ENCODE measurements at regions not wholly inside any gene's neighbourhood (a gene's known extent, or its start where the extent isn't known, plus 50 kb on each side); places are given as distances from the start of the nearest gene placed in this dataset.

DNA sequence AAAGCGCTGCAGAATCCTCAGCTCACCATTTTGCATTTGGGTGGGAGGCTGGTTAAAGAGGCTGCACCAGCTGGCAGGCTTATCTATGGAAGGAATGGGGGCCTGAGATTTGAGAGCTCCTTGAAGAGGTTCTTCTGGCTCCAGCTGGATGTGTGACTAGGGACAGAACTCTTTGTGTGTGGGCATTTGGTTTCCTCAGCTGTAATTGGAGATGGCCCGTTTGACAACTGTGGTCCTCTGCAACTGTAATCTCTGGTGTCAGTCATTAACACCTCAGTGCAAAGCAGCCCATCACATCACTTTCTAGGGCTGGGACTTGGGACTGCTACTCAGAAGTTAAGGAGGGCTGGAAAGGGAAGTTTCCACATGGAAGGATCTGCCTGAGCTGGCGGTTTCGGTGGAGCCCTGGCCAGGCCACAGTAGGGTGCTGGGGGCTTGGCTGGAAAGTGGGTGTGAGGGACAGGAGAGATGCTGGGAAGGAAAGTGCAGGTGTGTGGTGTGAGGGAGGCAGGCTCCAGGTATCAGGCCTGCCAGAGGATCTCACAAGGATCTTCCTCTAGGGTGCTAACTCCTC, 193.8 kb downstream of the GADD45G start:
- no peaks in the 10 kb centered on the region for H3K9me3 ChIP-seq
- H3K36me3 ChIP-seq, result no peaks in the 10 kb centered on the region
- H3K27me3 ChIP-seq, result no peaks in the 10 kb centered on the region
- intact Hi-C loops (cut with DNase I), result no loop called here
- TF ChIP-seq, protein P1, sequence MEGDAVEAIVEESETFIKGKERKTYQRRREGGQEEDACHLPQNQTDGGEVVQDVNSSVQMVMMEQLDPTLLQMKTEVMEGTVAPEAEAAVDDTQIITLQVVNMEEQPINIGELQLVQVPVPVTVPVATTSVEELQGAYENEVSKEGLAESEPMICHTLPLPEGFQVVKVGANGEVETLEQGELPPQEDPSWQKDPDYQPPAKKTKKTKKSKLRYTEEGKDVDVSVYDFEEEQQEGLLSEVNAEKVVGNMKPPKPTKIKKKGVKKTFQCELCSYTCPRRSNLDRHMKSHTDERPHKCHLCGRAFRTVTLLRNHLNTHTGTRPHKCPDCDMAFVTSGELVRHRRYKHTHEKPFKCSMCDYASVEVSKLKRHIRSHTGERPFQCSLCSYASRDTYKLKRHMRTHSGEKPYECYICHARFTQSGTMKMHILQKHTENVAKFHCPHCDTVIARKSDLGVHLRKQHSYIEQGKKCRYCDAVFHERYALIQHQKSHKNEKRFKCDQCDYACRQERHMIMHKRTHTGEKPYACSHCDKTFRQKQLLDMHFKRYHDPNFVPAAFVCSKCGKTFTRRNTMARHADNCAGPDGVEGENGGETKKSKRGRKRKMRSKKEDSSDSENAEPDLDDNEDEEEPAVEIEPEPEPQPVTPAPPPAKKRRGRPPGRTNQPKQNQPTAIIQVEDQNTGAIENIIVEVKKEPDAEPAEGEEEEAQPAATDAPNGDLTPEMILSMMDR (IDR thresholded peaks at IDR 0.05), result no peak
- no peak overlapping the region for H3K9ac ChIP-seq (ENCODE audit: low read depth in 2 of 2, low read length in 2 of 2)
- H3K4me1 ChIP-seq, result no peaks in the 10 kb centered on the region
- H3K4me3 ChIP-seq, result no peak overlapping the region
- H3K27ac ChIP-seq, result no peak overlapping the region
- DNase-seq, result no peak

DNA sequence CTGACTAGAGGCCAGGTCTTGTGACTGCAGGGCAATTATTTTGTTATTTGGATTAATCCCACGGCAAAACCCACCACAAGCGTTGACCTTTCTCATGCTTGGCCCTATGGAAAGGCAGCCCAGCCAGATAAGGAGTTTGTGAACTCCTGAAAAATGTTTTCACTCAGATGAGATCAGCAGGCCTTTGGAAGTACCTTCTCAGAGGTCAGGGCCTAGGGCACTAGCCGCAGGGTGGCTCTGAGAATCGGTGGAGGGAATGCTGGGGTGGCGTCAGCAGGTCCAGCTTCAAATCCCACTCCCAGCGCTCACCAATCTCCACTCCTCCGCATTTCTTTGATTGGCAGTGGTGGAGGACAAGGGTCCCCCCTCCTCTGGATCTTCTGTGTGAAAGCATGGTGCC, 194.4 kb downstream of the GADD45G start:
- H3K4me1 ChIP-seq, result no peaks in the 10 kb centered on the region
- H3K9me3 ChIP-seq, result no peaks in the 10 kb centered on the region
- TF ChIP-seq, protein P1 (IDR thresholded peaks at IDR 0.05), result no peak
- no peak overlapping the region for H3K9ac ChIP-seq (ENCODE audit: low read depth in 2 of 2, low read length in 2 of 2)
- DNase-seq, result no peak
- no peak overlapping the region for H3K27ac ChIP-seq
- no peaks in the 10 kb centered on the region for H3K27me3 ChIP-seq
- intact Hi-C loops (cut with DNase I), result no loop called here
- H3K36me3 ChIP-seq, result no peaks in the 10 kb centered on the region
- H3K4me3 ChIP-seq, result no peak overlapping the region

DNA sequence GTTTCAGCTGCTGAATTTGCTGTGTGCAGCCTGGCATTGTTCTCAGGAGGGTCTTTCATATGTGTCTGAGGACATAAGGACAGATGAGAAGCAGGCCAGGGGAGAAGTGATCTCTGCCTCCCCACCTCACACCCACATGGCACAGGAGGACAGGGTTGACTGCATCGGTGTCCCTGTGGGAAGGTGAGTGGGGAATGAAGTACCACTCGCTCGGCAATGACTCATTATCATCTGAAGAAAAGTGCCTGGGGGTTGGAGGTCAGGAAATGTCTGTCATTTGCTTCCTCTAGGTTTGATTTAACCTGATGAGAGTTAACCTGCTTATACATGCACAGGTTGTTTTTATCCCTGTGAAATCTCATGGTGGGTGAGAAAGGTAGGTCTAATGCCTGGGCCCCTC, 195.0 kb downstream of the GADD45G start:
- no peaks in the 10 kb centered on the region for H3K27me3 ChIP-seq
- intact Hi-C loops (cut with DNase I), result no loop called here
- H3K4me1 ChIP-seq, result no peaks in the 10 kb centered on the region
- TF ChIP-seq, protein P1 (IDR thresholded peaks at IDR 0.05), result no peak
- no peak overlapping the region for H3K4me3 ChIP-seq
- no peak overlapping the region for H3K27ac ChIP-seq
- DNase-seq, result no peak
- H3K9me3 ChIP-seq, result no peaks in the 10 kb centered on the region
- H3K9ac ChIP-seq (ENCODE audit: low read depth in 2 of 2, low read length in 2 of 2), result no peak overlapping the region
- no peaks in the 10 kb centered on the region for H3K36me3 ChIP-seq

DNA sequence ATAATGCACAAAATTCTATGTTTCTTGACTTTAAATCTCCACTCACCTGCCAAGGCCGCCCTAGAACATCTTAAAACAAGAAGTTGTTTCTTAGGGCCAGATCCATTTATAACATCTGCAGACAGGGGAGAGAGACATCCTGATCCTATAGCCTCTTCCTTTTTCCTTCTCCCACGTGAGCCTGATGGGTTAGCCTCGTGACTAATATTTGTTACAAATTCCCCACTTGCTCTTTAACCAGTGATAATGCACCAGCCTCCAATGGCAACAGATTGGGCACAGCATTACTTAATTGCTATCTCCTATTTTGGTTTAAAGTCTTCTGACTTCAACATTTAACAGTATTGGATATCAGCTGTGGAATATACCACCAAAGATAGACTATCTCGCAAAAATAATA, 196.5 kb downstream of the GADD45G start:
- no peak overlapping the region for H3K27ac ChIP-seq
- no peaks in the 10 kb centered on the region for H3K9me3 ChIP-seq
- no peaks in the 10 kb centered on the region for H3K4me1 ChIP-seq
- intact Hi-C loops (cut with DNase I), result no loop called here
- no peaks in the 10 kb centered on the region for H3K36me3 ChIP-seq
- no peak overlapping the region for H3K9ac ChIP-seq (ENCODE audit: low read depth in 2 of 2, low read length in 2 of 2)
- H3K27me3 ChIP-seq, result no peaks in the 10 kb centered on the region
- DNase-seq, result no peak
- TF ChIP-seq, protein P1 (IDR thresholded peaks at IDR 0.05), result no peak
- H3K4me3 ChIP-seq, result no peak overlapping the region

DNA sequence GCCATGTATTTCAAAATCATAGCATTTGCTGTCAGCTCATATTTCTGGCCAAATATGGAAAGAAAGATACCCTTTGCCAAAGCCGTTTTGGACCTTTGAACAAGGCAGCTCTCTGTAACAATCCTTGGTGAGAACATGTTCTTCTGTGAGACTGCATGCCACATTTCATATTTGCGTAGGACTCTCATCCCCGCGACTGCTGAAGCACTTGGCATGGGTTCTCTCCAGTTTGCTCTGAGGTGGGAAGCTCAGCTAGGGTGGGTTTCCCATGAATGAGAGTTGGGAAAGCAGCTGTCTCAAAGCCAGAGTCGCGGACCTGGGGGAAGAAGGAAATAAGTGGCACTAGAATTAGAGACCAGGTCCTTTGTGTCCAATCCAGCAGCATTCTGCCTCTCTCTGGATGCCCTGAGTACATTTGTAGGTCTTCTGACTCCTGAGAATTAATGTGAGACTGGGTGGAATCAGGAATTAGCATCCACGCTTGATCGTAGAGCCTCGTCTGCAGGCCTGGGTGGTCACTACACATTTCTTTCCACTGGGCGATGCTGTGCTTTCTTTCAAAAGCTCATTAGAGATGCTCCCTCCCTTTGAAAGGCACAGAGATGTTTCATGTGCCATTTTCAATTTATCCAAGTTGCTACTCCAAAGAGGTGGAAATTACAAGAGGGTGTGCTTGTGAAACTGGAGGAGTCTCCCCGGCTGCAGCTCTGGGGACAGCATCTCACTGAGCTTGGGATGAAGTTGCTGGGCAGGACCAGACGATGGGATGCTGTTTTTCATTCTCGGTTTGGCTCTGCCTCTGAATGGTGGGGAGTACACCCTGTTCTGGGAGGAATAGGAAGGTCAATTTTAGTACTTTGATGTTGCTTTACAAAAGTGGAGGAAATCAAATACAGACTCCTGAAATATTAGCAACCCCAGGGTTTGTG, 197.2 kb downstream of the GADD45G start:
- no peaks in the 10 kb centered on the region for H3K9me3 ChIP-seq
- no peaks in the 10 kb centered on the region for H3K4me1 ChIP-seq
- H3K9ac ChIP-seq (ENCODE audit: low read depth in 2 of 2, low read length in 2 of 2), result no peak overlapping the region
- no peak overlapping the region for H3K4me3 ChIP-seq
- DNase-seq, result no peak
- TF ChIP-seq, protein P1 (IDR thresholded peaks at IDR 0.05), result no peak
- intact Hi-C loops (cut with DNase I), result no loop called here
- no peak overlapping the region for H3K27ac ChIP-seq
- no peaks in the 10 kb centered on the region for H3K36me3 ChIP-seq
- H3K27me3 ChIP-seq, result no peaks in the 10 kb centered on the region

All from colonic mucosa (tissue), 4 donors.